Uterus (tissue), 2 donors: ENCODE measurements at regions not wholly inside any gene's neighbourhood (a gene's known extent, or its start where the extent isn't known, plus 50 kb on each side); places are given as distances from the start of the nearest gene placed in this dataset.

Experiments
- POLR2A ChIP-seq, 2 donors: fragments of 450-650 bp; IDR thresholded peaks; one replicate each; pipeline ENCODE4 v1.6.1; 2016; ENCODE audit warnings: antibody characterized with exemption in 2 of 2, mild to moderate bottlenecking in 1 of 2, moderate library complexity in 1 of 2
- TF ChIP-seq, protein P1 (sequence below), 4 experiments: fragments of 200-600 bp in 2 of 4; fragments of 450-650 bp in 2 of 4; sonication (generic) in 2 of 4; IDR thresholded peaks; one replicate each; pipeline ENCODE4 v1.5.1; 2016 to 2019; ENCODE audit warnings: antibody characterized with exemption in 4 of 4, mild to moderate bottlenecking in 2 of 4, moderate library complexity in 1 of 4

GRCh38 chr6:3515669-3516068, 58.8 kb upstream of the SLC22A23 start:
- TF ChIP-seq, protein P1, sequence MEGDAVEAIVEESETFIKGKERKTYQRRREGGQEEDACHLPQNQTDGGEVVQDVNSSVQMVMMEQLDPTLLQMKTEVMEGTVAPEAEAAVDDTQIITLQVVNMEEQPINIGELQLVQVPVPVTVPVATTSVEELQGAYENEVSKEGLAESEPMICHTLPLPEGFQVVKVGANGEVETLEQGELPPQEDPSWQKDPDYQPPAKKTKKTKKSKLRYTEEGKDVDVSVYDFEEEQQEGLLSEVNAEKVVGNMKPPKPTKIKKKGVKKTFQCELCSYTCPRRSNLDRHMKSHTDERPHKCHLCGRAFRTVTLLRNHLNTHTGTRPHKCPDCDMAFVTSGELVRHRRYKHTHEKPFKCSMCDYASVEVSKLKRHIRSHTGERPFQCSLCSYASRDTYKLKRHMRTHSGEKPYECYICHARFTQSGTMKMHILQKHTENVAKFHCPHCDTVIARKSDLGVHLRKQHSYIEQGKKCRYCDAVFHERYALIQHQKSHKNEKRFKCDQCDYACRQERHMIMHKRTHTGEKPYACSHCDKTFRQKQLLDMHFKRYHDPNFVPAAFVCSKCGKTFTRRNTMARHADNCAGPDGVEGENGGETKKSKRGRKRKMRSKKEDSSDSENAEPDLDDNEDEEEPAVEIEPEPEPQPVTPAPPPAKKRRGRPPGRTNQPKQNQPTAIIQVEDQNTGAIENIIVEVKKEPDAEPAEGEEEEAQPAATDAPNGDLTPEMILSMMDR (IDR thresholded peaks at IDR 0.05), result no peak
- TF ChIP-seq POLR2A (IDR thresholded peaks at IDR 0.05), result no peak
